ENCODE measurements at regions not wholly inside any gene's neighbourhood (a gene's known extent, or its start where the extent isn't known, plus 50 kb on each side); places are given as distances from the start of the nearest gene placed in this dataset.
"Not testable (repeated sequence)": the region's sequence is repeated elsewhere in the genome, so short reads cannot be mapped to it uniquely, and the experiment has no call there.

DNA sequence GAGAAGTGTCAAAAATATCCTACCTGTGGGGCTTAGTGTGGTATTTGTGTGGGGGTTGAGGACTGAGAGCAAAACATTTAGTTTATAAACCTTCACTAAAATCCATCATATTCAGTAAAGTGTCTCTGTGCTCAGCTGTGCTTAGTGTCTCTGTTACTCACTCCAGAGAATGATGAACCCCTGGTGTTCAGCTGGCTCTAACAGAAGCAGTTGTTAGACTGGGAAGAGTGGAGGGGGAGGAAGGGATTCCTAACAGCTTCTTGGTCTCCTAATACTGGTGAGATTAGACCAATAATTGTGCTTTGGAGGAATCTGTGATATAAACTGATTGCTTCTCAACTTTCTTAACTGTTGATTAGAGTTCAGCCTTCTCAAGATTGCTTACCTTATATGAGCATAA, 1123.5 kb downstream of the ROBO2 start:
- no peak for DNase-seq

GRCh38 chr3:78165876-78166275, 1126.0 kb downstream of the ROBO2 start:
- DNase-seq = no peak

GRCh38 chr3:78174821-78175220, 1134.9 kb downstream of the ROBO2 start:
- DNase-seq = no peak

- DNase-seq = no peak
Measured at GRCh38 chr3:78176869-78177268, 1137.0 kb downstream of the ROBO2 start.

GRCh38 chr3:78177780-78178179, 1137.9 kb downstream of the ROBO2 start:
- DNase-seq = no peak

GRCh38 chr3:78178209-78178608, 1138.3 kb downstream of the ROBO2 start:
- DNase-seq = no peak

- DNase-seq = no peak
Measured at GRCh38 chr3:78178740-78179363, 1139.0 kb downstream of the ROBO2 start.

DNA sequence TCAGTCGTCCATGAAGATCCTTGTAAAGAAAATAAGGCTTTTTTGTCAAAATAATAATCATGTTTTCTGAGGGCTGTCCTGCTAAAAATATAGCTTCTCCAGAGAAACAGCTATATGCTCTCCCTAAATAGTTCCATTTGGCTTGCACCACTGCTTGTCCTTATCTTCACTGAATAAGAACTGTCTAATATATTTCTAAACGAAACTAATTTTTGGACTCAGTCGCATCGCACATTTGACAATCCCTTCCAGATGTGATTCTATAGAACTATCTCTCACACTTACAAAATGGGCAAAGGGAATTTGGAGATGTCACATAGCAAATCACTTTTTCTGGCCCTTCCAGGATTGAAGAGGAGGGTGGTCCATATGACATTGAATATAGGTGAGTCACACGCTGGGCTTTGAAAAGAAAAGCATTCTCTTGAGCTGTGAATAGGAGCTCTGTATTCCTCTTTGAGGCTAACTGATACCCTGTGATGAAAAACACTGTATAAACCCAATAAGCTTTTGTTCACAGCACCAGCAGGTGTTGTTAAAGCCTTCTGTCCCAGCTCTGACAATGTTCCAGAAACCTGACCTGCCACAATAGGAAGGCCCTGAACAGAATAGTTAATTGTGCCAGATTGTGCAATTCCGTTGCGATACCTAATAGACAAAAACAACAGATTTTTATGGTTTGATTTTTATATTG, 1144.2 kb downstream of the ROBO2 start:
- no peak for DNase-seq

- no peak for DNase-seq
Measured at GRCh38 chr3:78186404-78186803, 1146.5 kb downstream of the ROBO2 start.

- DNase-seq = no peak
Measured at GRCh38 chr3:78201091-78201490, 1161.2 kb downstream of the ROBO2 start.

GRCh38 chr3:78204977-78205376, 1165.1 kb downstream of the ROBO2 start:
- DNase-seq = peak; percentile 60 to 80

DNA sequence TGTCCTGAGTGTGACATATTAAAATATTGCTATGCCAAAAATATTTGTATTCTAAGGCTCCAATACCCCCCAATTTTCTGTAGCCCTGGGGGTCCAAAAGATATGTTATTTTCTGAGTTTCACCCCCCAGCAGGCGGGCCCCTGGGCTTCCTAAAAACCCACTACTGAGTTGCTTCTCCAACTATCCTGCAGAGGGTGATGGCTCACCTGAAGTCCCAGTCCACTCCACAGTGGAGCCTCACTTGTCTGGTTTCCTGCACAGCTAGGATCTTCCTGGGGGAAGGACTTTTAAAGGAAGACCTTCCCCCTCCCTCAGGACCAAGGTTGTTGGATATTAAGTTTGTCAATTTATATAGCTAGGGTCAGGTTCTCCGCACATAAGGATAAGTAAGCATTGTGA, 1181.4 kb downstream of the ROBO2 start:
- DNase-seq = no peak

DNA sequence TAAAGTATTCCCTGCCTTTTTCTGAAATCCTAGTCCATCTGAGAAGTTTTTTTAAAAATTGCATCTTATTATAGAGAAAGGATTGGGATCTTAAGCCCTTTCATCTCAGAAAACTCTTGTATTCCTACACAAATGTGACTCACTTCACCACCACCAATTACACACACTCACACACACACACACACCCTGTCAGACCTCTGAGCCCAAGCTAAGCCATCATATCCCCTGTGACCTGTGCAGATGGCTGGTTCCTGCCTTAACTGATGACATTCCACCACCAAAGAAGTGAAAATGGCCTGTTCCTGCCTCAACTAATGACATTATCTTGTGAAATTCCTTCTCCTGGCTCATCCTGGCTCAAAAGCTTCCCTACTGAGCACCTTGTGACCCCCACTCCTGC, 1181.9 kb downstream of the ROBO2 start:
- no peak for DNase-seq

DNA sequence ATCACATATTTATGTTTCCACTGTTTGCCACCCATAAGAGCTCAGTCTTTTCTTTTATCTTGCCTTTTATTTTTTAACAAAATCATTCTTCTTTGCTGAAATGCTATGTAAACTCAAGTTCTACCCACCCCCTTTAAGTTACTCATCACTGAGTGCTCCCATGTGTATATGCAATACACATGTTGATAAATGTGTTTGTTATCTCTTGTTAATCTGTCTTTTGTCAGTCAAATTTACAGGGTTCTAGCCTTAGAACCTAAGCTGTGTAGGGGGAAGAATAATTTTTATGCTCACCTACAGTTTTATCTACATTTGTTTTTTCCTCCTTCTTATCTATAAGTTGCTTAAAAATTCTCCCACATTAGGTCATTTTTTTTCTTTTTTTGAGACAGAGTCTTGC, 1195.9 kb downstream of the ROBO2 start:
- no peak for DNase-seq

DNA sequence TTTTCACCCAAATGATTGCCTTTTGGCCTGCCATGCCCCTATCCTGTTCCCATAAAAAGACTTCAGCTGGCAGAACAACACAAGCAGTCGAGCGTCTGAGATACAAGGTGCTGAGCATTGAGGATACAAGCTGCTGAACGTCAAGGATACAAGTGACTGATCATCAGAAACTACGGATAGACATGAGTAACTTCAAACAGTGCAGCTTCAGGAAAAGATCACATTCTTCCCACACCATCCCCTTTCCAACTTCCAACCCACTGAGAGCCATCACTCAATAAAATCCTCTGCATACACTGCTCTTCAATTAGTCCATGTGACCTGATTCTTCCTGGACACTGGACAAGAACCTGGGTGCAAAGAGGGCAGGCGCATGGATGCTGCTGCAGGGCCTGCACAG, 1198.9 kb downstream of the ROBO2 start:
- DNase-seq = no peak

DNA sequence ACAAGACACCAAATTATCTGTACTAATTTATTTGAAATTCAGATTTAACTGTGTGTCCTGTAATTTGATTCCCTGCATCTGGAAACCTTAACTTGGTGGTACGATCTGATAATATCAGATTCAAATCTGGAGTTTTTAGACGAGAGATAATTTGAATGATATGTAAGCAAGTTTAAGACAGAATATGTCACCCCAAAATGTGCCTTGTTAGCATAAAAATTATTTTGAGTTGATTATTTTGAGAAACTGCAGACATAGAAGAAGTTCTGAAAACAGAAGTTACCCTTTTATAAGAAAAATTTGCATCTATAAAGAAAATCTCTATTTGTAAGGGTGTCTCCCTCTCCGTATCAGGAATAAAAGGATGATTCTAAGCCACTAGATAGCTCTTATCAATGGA, 1202.8 kb downstream of the ROBO2 start:
- no peak for DNase-seq

DNA sequence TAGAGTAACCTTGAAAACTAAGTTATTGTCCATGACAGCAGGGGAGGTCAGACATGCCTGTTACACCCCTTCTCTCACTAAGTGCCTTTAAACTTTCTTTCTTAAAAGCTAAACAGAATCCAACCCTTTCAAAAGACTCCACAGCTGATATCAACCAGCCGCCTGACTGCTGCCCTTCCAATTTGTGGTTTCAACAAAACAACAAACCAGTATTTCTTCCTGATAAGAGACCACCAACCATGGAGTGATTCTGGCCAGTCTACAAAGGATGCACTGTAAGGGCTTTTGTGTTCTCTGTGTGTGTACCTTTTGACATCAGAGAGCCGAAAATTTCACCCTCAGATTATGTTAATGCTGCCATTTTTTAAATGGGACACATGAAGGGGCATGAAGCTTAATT, 1204.2 kb downstream of the ROBO2 start:
- no peak for DNase-seq

DNA sequence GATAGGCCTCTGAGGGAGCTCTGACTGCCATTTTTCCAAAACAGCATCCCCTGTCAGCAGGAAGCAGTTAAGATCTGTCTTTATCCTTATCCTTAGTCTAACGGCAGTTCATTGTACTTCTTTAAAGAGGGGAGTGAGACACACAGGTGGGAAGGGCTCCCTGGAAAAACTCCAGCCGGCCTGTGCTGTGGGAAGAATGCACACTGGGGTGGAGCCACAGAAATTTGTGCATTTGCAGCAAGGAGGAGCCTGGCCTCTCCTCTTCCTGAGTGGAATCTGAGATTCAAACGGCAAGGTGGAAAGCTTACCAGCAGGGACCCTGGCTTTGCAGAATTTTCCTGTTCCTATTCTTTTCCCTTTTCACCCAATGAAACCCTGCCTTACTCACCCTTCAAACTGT, 1209.4 kb downstream of the ROBO2 start:
- DNase-seq = no peak

- no peak for DNase-seq
Measured at GRCh38 chr3:78253860-78254259, 1214.0 kb downstream of the ROBO2 start.

DNA sequence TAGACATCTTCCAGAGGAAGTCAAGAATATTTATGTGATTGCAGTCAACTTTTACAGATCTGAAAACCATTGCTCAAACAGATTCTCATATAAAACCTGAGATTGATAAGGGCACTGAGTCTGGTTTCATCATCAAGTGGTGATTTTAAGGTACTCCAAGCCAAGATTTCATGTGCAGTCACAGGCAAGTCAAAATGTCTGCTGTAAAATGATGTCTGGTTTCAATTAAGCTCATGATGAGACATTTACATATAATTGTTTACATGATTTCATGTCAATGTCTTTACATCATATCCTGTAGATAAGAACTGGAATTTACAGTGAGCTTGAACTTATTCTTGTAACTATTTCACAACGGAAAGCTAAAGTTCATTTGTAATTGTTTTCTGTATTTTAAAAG, 1215.5 kb downstream of the ROBO2 start:
- no peak for DNase-seq

- no peak for DNase-seq
Measured at GRCh38 chr3:78256123-78256522, 1216.2 kb downstream of the ROBO2 start.

GRCh38 chr3:78257951-78258530, 1218.1 kb downstream of the ROBO2 start:
- no peak for DNase-seq

- DNase-seq = no peak
Measured at GRCh38 chr3:78258798-78259197, 1218.9 kb downstream of the ROBO2 start.

DNA sequence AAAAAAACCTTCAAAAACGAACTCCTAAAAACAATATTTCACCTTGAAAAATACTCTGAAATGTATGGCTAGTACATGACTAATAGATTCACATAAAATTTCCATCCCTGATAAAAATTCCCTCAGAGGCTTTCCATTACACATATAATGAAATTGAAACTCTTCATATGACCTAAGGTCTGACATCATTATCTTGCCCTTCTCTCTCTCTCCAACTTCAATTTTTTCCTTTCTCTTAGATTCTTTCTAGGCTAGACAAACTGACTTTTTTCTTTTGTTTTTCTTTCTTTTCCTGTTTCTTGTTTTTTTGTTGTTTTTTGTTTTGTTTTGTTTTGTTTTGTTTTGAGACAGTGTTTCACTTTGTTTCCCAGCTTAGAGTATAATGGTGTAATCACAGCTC, 1220.5 kb downstream of the ROBO2 start:
- DNase-seq = no peak

- DNase-seq = not testable (repeated sequence)
Measured at GRCh38 chr3:78266550-78266949, 1226.7 kb downstream of the ROBO2 start.

All from NCI-H524 (cell line).